ENCODE measurements at regions not wholly inside any gene's neighbourhood (a gene's known extent, or its start where the extent isn't known, plus 50 kb on each side); places are given as distances from the start of the nearest gene placed in this dataset.

- no peak for DNase-seq (ENCODE audit: low read depth)
These were observed 593.5 kb downstream of the MMUT start for GRCh38 chr6:48869595-48869994.

GRCh38 chr6:48866682-48867081 lies 596.4 kb downstream of the MMUT start:
- H3K4me3 ChIP-seq (ENCODE audit: low read depth, low read length), result no peak overlapping the region
- TF ChIP-seq POLR2A (IDR thresholded peaks at IDR 0.05; ENCODE audit: extremely low read depth, insufficient read length) (no peak), MYC (IDR thresholded peaks at IDR 0.05; ENCODE audit: low read depth, low read length) (no peak), MAX (IDR thresholded peaks at IDR 0.05; ENCODE audit: low read depth, low read length) (no peak), CTCF (IDR thresholded peaks at IDR 0.05; ENCODE audit: low read depth, low read length) (no peak)
- no peak for DNase-seq (ENCODE audit: low read depth)

More at GRCh38 chr6:48869595-48869994, 593.5 kb downstream of the MMUT start:
- no peak overlapping the region for H3K4me3 ChIP-seq (ENCODE audit: low read depth, low read length)
- no peak for TF ChIP-seq CTCF (IDR thresholded peaks at IDR 0.05; ENCODE audit: low read depth, low read length)
- TF ChIP-seq POLR2A (IDR thresholded peaks at IDR 0.05; ENCODE audit: extremely low read depth, insufficient read length), result no peak
- no peak for TF ChIP-seq MAX (IDR thresholded peaks at IDR 0.05; ENCODE audit: low read depth, low read length)
- TF ChIP-seq MYC (IDR thresholded peaks at IDR 0.05; ENCODE audit: low read depth, low read length), result no peak

GRCh38 chr6:48860175-48860574 lies 602.9 kb downstream of the MMUT start:
- no peak for TF ChIP-seq CTCF (IDR thresholded peaks at IDR 0.05; ENCODE audit: low read depth, low read length)
- TF ChIP-seq MYC (IDR thresholded peaks at IDR 0.05; ENCODE audit: low read depth, low read length), result no peak
- TF ChIP-seq MAX (IDR thresholded peaks at IDR 0.05; ENCODE audit: low read depth, low read length), result no peak
- TF ChIP-seq POLR2A (IDR thresholded peaks at IDR 0.05; ENCODE audit: extremely low read depth, insufficient read length), result no peak
- no peak overlapping the region for H3K4me3 ChIP-seq (ENCODE audit: low read depth, low read length)
- no peak for DNase-seq (ENCODE audit: low read depth)

GRCh38 chr6:48859562-48860123 lies 603.4 kb downstream of the MMUT start:
- DNase-seq (ENCODE audit: low read depth), result no peak
- H3K4me3 ChIP-seq (ENCODE audit: low read depth, low read length), result no peak overlapping the region
- TF ChIP-seq CTCF (IDR thresholded peaks at IDR 0.05; ENCODE audit: low read depth, low read length), result no peak
- no peak for TF ChIP-seq MAX (IDR thresholded peaks at IDR 0.05; ENCODE audit: low read depth, low read length)
- TF ChIP-seq POLR2A (IDR thresholded peaks at IDR 0.05; ENCODE audit: extremely low read depth, insufficient read length), result no peak
- TF ChIP-seq MYC (IDR thresholded peaks at IDR 0.05; ENCODE audit: low read depth, low read length), result no peak

GRCh38 chr6:48845219-48845618 lies 617.8 kb downstream of the MMUT start:
- TF ChIP-seq POLR2A (IDR thresholded peaks at IDR 0.05; ENCODE audit: extremely low read depth, insufficient read length) (no peak), MAX (IDR thresholded peaks at IDR 0.05; ENCODE audit: low read depth, low read length) (no peak), MYC (IDR thresholded peaks at IDR 0.05; ENCODE audit: low read depth, low read length) (no peak), CTCF (IDR thresholded peaks at IDR 0.05; ENCODE audit: low read depth, low read length) (no peak)
- DNase-seq (ENCODE audit: low read depth), result no peak

More at GRCh38 chr6:48845219-48845618, 617.8 kb downstream of the MMUT start:
- H3K4me3 ChIP-seq (ENCODE audit: low read depth, low read length), result no peak overlapping the region

Measured in NB4 (cell line).